Body of pancreas (tissue), 4 donors: ENCODE measurements at regions not wholly inside any gene's neighbourhood (a gene's known extent, or its start where the extent isn't known, plus 50 kb on each side); places are given as distances from the start of the nearest gene placed in this dataset.

Experiments used
- CTCF ChIP-seq, 7 experiments: fragments of 450-650 bp in 4 of 7; fragments of 200-600 bp in 3 of 7; sonication (generic) in 3 of 7; IDR thresholded peaks; one replicate each; pipeline ENCODE4 v1.5.1; 2016 to 2019; ENCODE audit warnings: antibody characterized with exemption in 7 of 7
- POLR2A ChIP-seq, 3 donors: fragments of 450-650 bp; IDR thresholded peaks; one replicate each; pipeline ENCODE4 v1.6.1; 2016; ENCODE audit warnings: antibody characterized with exemption in 3 of 3, mild to moderate bottlenecking in 2 of 3

DNA sequence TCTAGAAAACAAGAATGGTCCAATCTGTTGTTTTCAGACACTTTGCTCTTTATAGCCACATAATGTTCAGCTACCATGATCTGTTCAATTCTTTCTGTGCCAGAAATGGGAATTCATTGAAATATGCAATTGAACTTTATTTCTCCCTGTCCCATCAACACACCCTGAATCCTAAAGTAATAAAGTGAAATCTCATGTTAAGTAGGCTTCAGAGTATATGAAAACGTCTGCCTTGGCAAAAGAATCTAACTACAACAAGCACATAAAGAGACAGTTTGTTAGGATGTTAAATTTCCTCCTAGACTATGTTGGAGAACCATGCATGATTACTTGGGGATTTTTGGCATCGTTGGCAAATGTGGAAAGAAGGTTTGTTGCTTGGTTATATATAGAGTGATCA lies 722.7 kb downstream of the XPNPEP1 start:
- no peak for TF ChIP-seq CTCF (IDR thresholded peaks at IDR 0.05)
- TF ChIP-seq POLR2A (IDR thresholded peaks at IDR 0.05) = no peak
